SU-DHL-6 (cell line): ENCODE measurements at regions not wholly inside any gene's neighbourhood (a gene's known extent, or its start where the extent isn't known, plus 50 kb on each side); places are given as distances from the start of the nearest gene placed in this dataset.

Experiments used
- CTCF ChIP-seq: fragments of 200-600 bp; sonication (generic); IDR thresholded peaks from one replicate; pipeline ENCODE4 v1.5.1; 2017; ENCODE audit warnings: antibody characterized with exemption, mild to moderate bottlenecking, low read length, moderate library complexity; ENCODE audit not compliant: insufficient read depth, poor library complexity, severe bottlenecking
- EZH2phosphoT487 ChIP-seq: fragments of 200-600 bp; sonication (generic), shearing (Covaris generic); conservative IDR thresholded peaks from 2 replicates; pipeline ENCODE4 v1.6.1; 2018; ENCODE audit warnings: mild to moderate bottlenecking, antibody characterized with exemption, low read length, moderate library complexity, mixed read lengths

- TF ChIP-seq CTCF, result no peak
- no peak for TF ChIP-seq EZH2phosphoT487
Observed at GRCh38 chr9:107807183-107807582, 317.6 kb upstream of the KLF4 start.
